ENCODE measurements at regions not wholly inside any gene's neighbourhood (a gene's known extent, or its start where the extent isn't known, plus 50 kb on each side); places are given as distances from the start of the nearest gene placed in this dataset.

- Histone ChIP-seq H3K4me1 (no peaks in the 10 kb centered on the region), H3K9me3 (no peaks in the 10 kb centered on the region)
- TF ChIP-seq POLR2AphosphoS5 (IDR thresholded peaks at IDR 0.05) (no peak), CTCF (IDR thresholded peaks at IDR 0.05) (no peak), POLR2A (IDR thresholded peaks at IDR 0.05) (no peak), EP300 (IDR thresholded peaks at IDR 0.05) (no peak)
Measured at GRCh38 chr21:22345624-22346023, 1347.4 kb downstream of the NCAM2 start.

GRCh38 chr21:22346576-22346975 is 1348.4 kb downstream of the NCAM2 start:
- WGBS, result 65% methylated on average over 1 of the region's 1 CpG
- no peak for DNase-seq (ENCODE audit: low spot score in 2 of 2)
- H3K36me3 ChIP-seq, result no peaks in the 10 kb centered on the region
- no peaks in the 10 kb centered on the region for H3K9me3 ChIP-seq
- TF ChIP-seq POLR2A (IDR thresholded peaks at IDR 0.05), result no peak
- TF ChIP-seq EP300 (IDR thresholded peaks at IDR 0.05), result no peak
- TF ChIP-seq CTCF (IDR thresholded peaks at IDR 0.05), result no peak
- no peak for TF ChIP-seq POLR2AphosphoS5 (IDR thresholded peaks at IDR 0.05)
- no peak overlapping the region for H3K27ac ChIP-seq
- H3K4me1 ChIP-seq, result no peaks in the 10 kb centered on the region
- no peaks in the 10 kb centered on the region for H3K27me3 ChIP-seq
- H3K4me3 ChIP-seq, result no peak overlapping the region

More at GRCh38 chr21:22345624-22346023, 1347.4 kb downstream of the NCAM2 start:
- Histone ChIP-seq H3K36me3 (no peaks in the 10 kb centered on the region), H3K4me3 (no peak overlapping the region), H3K27ac (no peak overlapping the region), H3K27me3 (no peaks in the 10 kb centered on the region)
- no peak for DNase-seq (ENCODE audit: low spot score in 2 of 2)

GRCh38 chr21:22351076-22351475 is 1352.9 kb downstream of the NCAM2 start:
- H3K27ac ChIP-seq, result no peak overlapping the region
- TF ChIP-seq CTCF (IDR thresholded peaks at IDR 0.05) (no peak), EP300 (IDR thresholded peaks at IDR 0.05) (no peak), POLR2AphosphoS5 (IDR thresholded peaks at IDR 0.05) (no peak), POLR2A (IDR thresholded peaks at IDR 0.05) (no peak)
- H3K27me3 ChIP-seq, result no peaks in the 10 kb centered on the region
- DNase-seq (ENCODE audit: low spot score in 2 of 2), result no peak
- no peaks in the 10 kb centered on the region for H3K4me1 ChIP-seq
- H3K9me3 ChIP-seq, result no peaks in the 10 kb centered on the region
- H3K4me3 ChIP-seq, result no peak overlapping the region
- H3K36me3 ChIP-seq, result no peaks in the 10 kb centered on the region
- 26% methylated on average over 2 of the region's 2 CpGs for WGBS

GRCh38 chr21:22352088-22352487 is 1353.9 kb downstream of the NCAM2 start:
- Histone ChIP-seq H3K4me3 (no peak overlapping the region), H3K4me1 (no peaks in the 10 kb centered on the region), H3K9me3 (no peaks in the 10 kb centered on the region), H3K36me3 (no peaks in the 10 kb centered on the region), H3K27ac (no peak overlapping the region), H3K27me3 (no peaks in the 10 kb centered on the region)
- 61% methylated on average over 1 of the region's 1 CpG for WGBS
- DNase-seq (ENCODE audit: low spot score in 2 of 2), result no peak
- no peak for TF ChIP-seq POLR2AphosphoS5 (IDR thresholded peaks at IDR 0.05)
- TF ChIP-seq CTCF (IDR thresholded peaks at IDR 0.05), result no peak
- TF ChIP-seq EP300 (IDR thresholded peaks at IDR 0.05), result no peak
- TF ChIP-seq POLR2A (IDR thresholded peaks at IDR 0.05), result no peak

GRCh38 chr21:22355949-22356348 is 1357.7 kb downstream of the NCAM2 start:
- WGBS, result 54% methylated on average over 1 of the region's 1 CpG
- H3K4me1 ChIP-seq, result no peaks in the 10 kb centered on the region
- H3K27me3 ChIP-seq, result no peaks in the 10 kb centered on the region
- DNase-seq (ENCODE audit: low spot score in 2 of 2), result no peak
- H3K9me3 ChIP-seq, result no peaks in the 10 kb centered on the region
- H3K36me3 ChIP-seq, result no peaks in the 10 kb centered on the region
- H3K27ac ChIP-seq, result no peak overlapping the region
- TF ChIP-seq POLR2A (IDR thresholded peaks at IDR 0.05) (no peak), EP300 (IDR thresholded peaks at IDR 0.05) (no peak), CTCF (IDR thresholded peaks at IDR 0.05) (no peak), POLR2AphosphoS5 (IDR thresholded peaks at IDR 0.05) (no peak)
- no peak overlapping the region for H3K4me3 ChIP-seq

Measured in suprapubic skin (tissue), 4 donors.